ENCODE measurements at regions not wholly inside any gene's neighbourhood (a gene's known extent, or its start where the extent isn't known, plus 50 kb on each side); places are given as distances from the start of the nearest gene placed in this dataset.

DNA sequence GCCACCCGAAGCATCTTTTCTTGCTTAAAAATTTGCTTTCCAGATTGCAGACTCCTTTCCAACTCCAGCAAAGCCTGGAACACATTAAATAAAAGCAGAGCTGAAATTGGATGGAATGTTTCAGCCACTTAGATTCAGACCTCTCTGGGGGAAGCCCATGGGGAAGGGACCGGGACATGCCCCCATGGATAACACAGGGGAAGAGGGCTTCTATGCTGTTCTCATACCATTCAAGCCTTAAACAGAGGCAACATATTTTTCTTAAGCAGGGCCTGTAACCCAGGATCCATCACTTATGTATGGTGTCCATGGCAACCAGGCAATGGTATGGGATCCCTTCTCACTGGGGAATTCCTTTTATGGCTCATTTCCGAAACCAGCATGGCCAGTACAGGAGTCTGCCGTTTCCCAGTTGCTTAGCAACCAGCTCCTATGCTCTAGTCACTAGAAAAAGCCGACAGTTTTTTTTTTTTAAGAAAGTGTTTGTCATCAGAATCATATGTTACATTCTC, 62.0 kb upstream of the MARCHF10 start:
- Histone ChIP-seq H3K27ac (no peak overlapping the region), H3K27me3 (no peaks in the 10 kb centered on the region), H3K9me3 (no peaks in the 10 kb centered on the region), H3K4me3 (no peak overlapping the region), H3K4me1 (no peaks in the 10 kb centered on the region), H3K36me3 (no peaks in the 10 kb centered on the region)
- intact Hi-C loops (cut with DNase I), result loop anchor here (2.0 kb wide), 1 partner anchor 47 kb away; no protein-coding TSS in a partner anchor
- TF ChIP-seq POLR2AphosphoS5 (IDR thresholded peaks at IDR 0.05; ENCODE audit: insufficient read depth in 1 of 2, low read depth in 1 of 2), result no peak
- TF ChIP-seq, protein P1, sequence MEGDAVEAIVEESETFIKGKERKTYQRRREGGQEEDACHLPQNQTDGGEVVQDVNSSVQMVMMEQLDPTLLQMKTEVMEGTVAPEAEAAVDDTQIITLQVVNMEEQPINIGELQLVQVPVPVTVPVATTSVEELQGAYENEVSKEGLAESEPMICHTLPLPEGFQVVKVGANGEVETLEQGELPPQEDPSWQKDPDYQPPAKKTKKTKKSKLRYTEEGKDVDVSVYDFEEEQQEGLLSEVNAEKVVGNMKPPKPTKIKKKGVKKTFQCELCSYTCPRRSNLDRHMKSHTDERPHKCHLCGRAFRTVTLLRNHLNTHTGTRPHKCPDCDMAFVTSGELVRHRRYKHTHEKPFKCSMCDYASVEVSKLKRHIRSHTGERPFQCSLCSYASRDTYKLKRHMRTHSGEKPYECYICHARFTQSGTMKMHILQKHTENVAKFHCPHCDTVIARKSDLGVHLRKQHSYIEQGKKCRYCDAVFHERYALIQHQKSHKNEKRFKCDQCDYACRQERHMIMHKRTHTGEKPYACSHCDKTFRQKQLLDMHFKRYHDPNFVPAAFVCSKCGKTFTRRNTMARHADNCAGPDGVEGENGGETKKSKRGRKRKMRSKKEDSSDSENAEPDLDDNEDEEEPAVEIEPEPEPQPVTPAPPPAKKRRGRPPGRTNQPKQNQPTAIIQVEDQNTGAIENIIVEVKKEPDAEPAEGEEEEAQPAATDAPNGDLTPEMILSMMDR (IDR thresholded peaks at IDR 0.05), result no peak
- TF ChIP-seq POLR2A (IDR thresholded peaks at IDR 0.05), result no peak
- peak in 1 of 2 donors; percentile 49 for DNase-seq (ENCODE audit: extremely low spot score in 2 of 2)

DNA sequence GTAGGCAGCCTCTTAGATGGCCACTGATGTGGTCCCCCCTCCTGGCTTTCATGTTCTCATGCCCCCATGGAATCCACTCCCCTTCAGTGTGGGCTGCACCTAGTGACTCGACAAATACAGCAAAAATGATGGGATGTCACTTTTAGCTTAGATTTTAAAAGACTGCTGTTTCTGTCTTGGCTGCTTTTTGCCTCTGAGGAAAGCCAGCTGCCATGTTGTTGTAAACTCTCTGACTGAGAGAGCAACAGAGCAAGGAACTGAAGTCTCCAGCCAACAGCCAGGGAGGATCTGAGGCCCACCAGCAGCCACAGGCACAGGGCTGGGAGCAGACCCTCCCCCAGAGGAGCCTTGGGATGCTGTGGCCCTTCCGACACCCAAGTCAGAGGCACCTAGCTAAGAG, 60.6 kb upstream of the MARCHF10 start:
- no peaks in the 10 kb centered on the region for H3K9me3 ChIP-seq
- no peak for TF ChIP-seq POLR2A (IDR thresholded peaks at IDR 0.05)
- no peak for TF ChIP-seq POLR2AphosphoS5 (IDR thresholded peaks at IDR 0.05; ENCODE audit: insufficient read depth in 1 of 2, low read depth in 1 of 2)
- TF ChIP-seq, protein P1 (IDR thresholded peaks at IDR 0.05), result no peak
- no peak overlapping the region for H3K4me3 ChIP-seq
- H3K4me1 ChIP-seq, result no peaks in the 10 kb centered on the region
- intact Hi-C loops (cut with DNase I), result no loop called here
- no peaks in the 10 kb centered on the region for H3K27me3 ChIP-seq
- no peaks in the 10 kb centered on the region for H3K36me3 ChIP-seq
- peak in 1 of 2 donors; percentile 6 for DNase-seq (ENCODE audit: extremely low spot score in 2 of 2)
- no peak overlapping the region for H3K27ac ChIP-seq

DNA sequence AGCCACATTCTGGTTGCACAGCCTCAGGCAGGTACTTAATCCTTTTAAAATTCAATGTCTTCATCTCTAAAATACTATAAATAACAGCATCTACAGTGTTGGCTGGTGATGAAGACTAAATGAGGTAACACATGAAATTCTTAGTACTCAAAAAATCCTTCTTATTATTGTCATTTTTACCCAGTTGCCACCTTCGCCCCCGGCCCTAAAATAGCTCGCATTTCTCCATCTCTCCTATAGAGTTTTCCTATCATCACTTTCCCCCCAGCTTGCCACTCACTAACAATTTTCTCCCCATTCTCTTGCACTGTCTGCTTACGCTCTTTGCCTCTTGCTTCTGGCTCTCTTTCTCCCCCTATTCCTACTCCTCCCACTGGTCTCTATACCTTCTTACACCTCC, 59.9 kb upstream of the MARCHF10 start:
- intact Hi-C loops (cut with DNase I), result no loop called here
- no peaks in the 10 kb centered on the region for H3K4me1 ChIP-seq
- H3K27ac ChIP-seq, result no peak overlapping the region
- DNase-seq (ENCODE audit: extremely low spot score in 2 of 2), result no peak
- H3K27me3 ChIP-seq, result no peaks in the 10 kb centered on the region
- TF ChIP-seq POLR2A (IDR thresholded peaks at IDR 0.05), result no peak
- no peak for TF ChIP-seq POLR2AphosphoS5 (IDR thresholded peaks at IDR 0.05; ENCODE audit: insufficient read depth in 1 of 2, low read depth in 1 of 2)
- TF ChIP-seq, protein P1 (IDR thresholded peaks at IDR 0.05), result no peak
- no peak overlapping the region for H3K4me3 ChIP-seq
- no peaks in the 10 kb centered on the region for H3K9me3 ChIP-seq
- H3K36me3 ChIP-seq, result no peaks in the 10 kb centered on the region

DNA sequence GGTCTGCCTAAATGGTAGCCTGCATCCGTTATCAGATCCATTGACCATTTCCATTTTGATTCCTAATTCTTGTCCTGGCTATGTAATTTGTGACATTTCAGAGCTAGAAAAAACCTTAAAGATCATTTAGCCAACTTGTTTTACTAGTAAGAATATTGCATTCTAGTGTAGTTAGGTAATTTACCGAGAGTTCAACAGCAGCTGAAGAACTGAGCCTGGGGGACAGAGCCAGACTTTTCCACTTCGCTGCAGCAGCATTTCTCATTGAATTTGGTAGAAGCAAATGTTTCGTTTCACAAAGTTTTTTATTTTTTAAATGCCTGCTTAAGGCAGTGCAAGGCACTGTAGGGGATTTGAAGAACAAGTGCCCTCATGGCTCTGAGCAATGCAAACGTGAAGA, 59.2 kb upstream of the MARCHF10 start:
- no peak overlapping the region for H3K27ac ChIP-seq
- intact Hi-C loops (cut with DNase I), result no loop called here
- TF ChIP-seq POLR2A (IDR thresholded peaks at IDR 0.05) (no peak), POLR2AphosphoS5 (IDR thresholded peaks at IDR 0.05; ENCODE audit: insufficient read depth in 1 of 2, low read depth in 1 of 2) (no peak)
- TF ChIP-seq, protein P1 (IDR thresholded peaks at IDR 0.05), result no peak

DNA sequence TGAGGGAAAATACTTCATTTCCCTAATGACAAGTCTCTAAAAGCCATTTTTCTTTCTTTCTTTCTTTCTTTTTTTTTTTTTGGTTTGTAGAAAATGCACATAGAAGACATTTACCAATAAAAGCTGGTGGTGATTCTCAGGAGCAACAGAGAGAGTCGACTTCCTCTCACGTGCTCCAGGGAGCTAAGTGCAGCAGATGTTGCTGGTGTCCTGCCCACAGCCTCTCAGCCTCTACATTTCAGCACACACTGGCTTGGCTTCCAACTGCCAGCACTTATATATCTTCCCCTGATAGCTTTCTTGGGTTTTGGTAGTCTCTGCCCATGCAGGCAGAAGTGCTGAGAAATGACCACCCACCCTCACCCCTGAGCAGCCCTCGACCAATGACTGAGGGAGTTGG, 58.4 kb upstream of the MARCHF10 start:
- H3K9me3 ChIP-seq, result no peaks in the 10 kb centered on the region
- no peak overlapping the region for H3K4me3 ChIP-seq
- H3K36me3 ChIP-seq, result no peaks in the 10 kb centered on the region
- TF ChIP-seq POLR2A (IDR thresholded peaks at IDR 0.05), result no peak
- no peak for TF ChIP-seq POLR2AphosphoS5 (IDR thresholded peaks at IDR 0.05; ENCODE audit: insufficient read depth in 1 of 2, low read depth in 1 of 2)
- TF ChIP-seq, protein P1 (IDR thresholded peaks at IDR 0.05), result no peak
- intact Hi-C loops (cut with DNase I), result no loop called here
- H3K4me1 ChIP-seq, result no peaks in the 10 kb centered on the region
- H3K27ac ChIP-seq, result no peak overlapping the region
- H3K27me3 ChIP-seq, result no peaks in the 10 kb centered on the region
- no peak for DNase-seq (ENCODE audit: extremely low spot score in 2 of 2)

More for the DNA sequence above, 59.2 kb upstream of the MARCHF10 start:
- Histone ChIP-seq H3K4me1 (no peaks in the 10 kb centered on the region), H3K27me3 (no peaks in the 10 kb centered on the region), H3K36me3 (no peaks in the 10 kb centered on the region), H3K4me3 (no peak overlapping the region), H3K9me3 (no peaks in the 10 kb centered on the region)
- no peak for DNase-seq (ENCODE audit: extremely low spot score in 2 of 2)

Data from vagina (tissue), 2 donors.